ENCODE measurements at regions not wholly inside any gene's neighbourhood (a gene's known extent, or its start where the extent isn't known, plus 50 kb on each side); places are given as distances from the start of the nearest gene placed in this dataset.

- H3K27ac Mint-ChIP-seq: no peak overlapping the region
- no peaks in the 10 kb centered on the region for H3K4me1 Mint-ChIP-seq
- no peak overlapping the region for H3K4me3 Mint-ChIP-seq
- H3K9me3 Mint-ChIP-seq: peaks cover 2% of the 10 kb centered on the region
- DNase-seq: no peak
- H3K27me3 Mint-ChIP-seq: no peaks in the 10 kb centered on the region
- CTCF ChIA-PET: no interaction called here
- H3K36me3 Mint-ChIP-seq: no peaks in the 10 kb centered on the region
Measured at GRCh38 chr13:61777271-61777670, 361.6 kb upstream of the PCDH20 start.

GRCh38 chr13:61774903-61775302, 359.3 kb upstream of the PCDH20 start:
- CTCF ChIA-PET: no interaction called here
- Mint-ChIP-seq H3K36me3 (no peaks in the 10 kb centered on the region), H3K27me3 (no peaks in the 10 kb centered on the region), H3K4me3 (no peak overlapping the region), H3K27ac (no peak overlapping the region), H3K9me3 (peaks cover 2% of the 10 kb centered on the region), H3K4me1 (no peaks in the 10 kb centered on the region)
- no peak for DNase-seq

- CTCF ChIA-PET: no interaction called here
- H3K4me3 Mint-ChIP-seq: no peak overlapping the region
- no peaks in the 10 kb centered on the region for H3K4me1 Mint-ChIP-seq
- DNase-seq: no peak
- no peaks in the 10 kb centered on the region for H3K36me3 Mint-ChIP-seq
- H3K9me3 Mint-ChIP-seq: no peaks in the 10 kb centered on the region
- H3K27me3 Mint-ChIP-seq: no peaks in the 10 kb centered on the region
- no peak overlapping the region for H3K27ac Mint-ChIP-seq
Measured at GRCh38 chr13:61770681-61771080, 355.0 kb upstream of the PCDH20 start.

GRCh38 chr13:61768175-61768574, 352.5 kb upstream of the PCDH20 start:
- no peak for DNase-seq
- Mint-ChIP-seq H3K27ac (no peak overlapping the region), H3K9me3 (peaks cover 7% of the 10 kb centered on the region), H3K27me3 (no peaks in the 10 kb centered on the region), H3K4me1 (no peaks in the 10 kb centered on the region), H3K36me3 (no peaks in the 10 kb centered on the region), H3K4me3 (no peak overlapping the region)
- CTCF ChIA-PET: no interaction called here

GRCh38 chr13:61766667-61767058, 351.0 kb upstream of the PCDH20 start:
- H3K9me3 Mint-ChIP-seq: peaks cover 10% of the 10 kb centered on the region
- no peaks in the 10 kb centered on the region for H3K36me3 Mint-ChIP-seq
- no peaks in the 10 kb centered on the region for H3K27me3 Mint-ChIP-seq
- no peak overlapping the region for H3K4me3 Mint-ChIP-seq
- DNase-seq: no peak
- H3K4me1 Mint-ChIP-seq: no peaks in the 10 kb centered on the region
- CTCF ChIA-PET: no interaction called here
- H3K27ac Mint-ChIP-seq: no peak overlapping the region

- CTCF ChIA-PET: no interaction called here
- no peak overlapping the region for H3K27ac Mint-ChIP-seq
- H3K27me3 Mint-ChIP-seq: no peaks in the 10 kb centered on the region
- no peaks in the 10 kb centered on the region for H3K4me1 Mint-ChIP-seq
- peaks cover 10% of the 10 kb centered on the region for H3K9me3 Mint-ChIP-seq
- H3K36me3 Mint-ChIP-seq: no peaks in the 10 kb centered on the region
- no peak for DNase-seq
- H3K4me3 Mint-ChIP-seq: no peak overlapping the region
Measured at GRCh38 chr13:61765940-61766666, 350.5 kb upstream of the PCDH20 start.

- H3K36me3 Mint-ChIP-seq: no peaks in the 10 kb centered on the region
- DNase-seq: no peak
- no peak overlapping the region for H3K27ac Mint-ChIP-seq
- H3K27me3 Mint-ChIP-seq: no peaks in the 10 kb centered on the region
- H3K9me3 Mint-ChIP-seq: peaks cover 10% of the 10 kb centered on the region
- no peaks in the 10 kb centered on the region for H3K4me1 Mint-ChIP-seq
- CTCF ChIA-PET: no interaction called here
- H3K4me3 Mint-ChIP-seq: no peak overlapping the region
Measured at GRCh38 chr13:61765181-61765742, 349.6 kb upstream of the PCDH20 start.

GRCh38 chr13:61761690-61762089, 346.0 kb upstream of the PCDH20 start:
- Mint-ChIP-seq H3K4me1 (no peaks in the 10 kb centered on the region), H3K4me3 (no peak overlapping the region), H3K9me3 (peaks cover 10% of the 10 kb centered on the region), H3K36me3 (no peaks in the 10 kb centered on the region), H3K27me3 (no peaks in the 10 kb centered on the region), H3K27ac (no peak overlapping the region)
- CTCF ChIA-PET: no interaction called here
- no peak for DNase-seq

GRCh38 chr13:61760102-61760501, 344.5 kb upstream of the PCDH20 start:
- no peak overlapping the region for H3K27ac Mint-ChIP-seq
- no peaks in the 10 kb centered on the region for H3K27me3 Mint-ChIP-seq
- no peak for DNase-seq
- CTCF ChIA-PET: no interaction called here
- H3K9me3 Mint-ChIP-seq: peaks cover 20% of the 10 kb centered on the region
- no peaks in the 10 kb centered on the region for H3K36me3 Mint-ChIP-seq
- no peak overlapping the region for H3K4me3 Mint-ChIP-seq
- H3K4me1 Mint-ChIP-seq: no peaks in the 10 kb centered on the region

- no peak overlapping the region for H3K27ac Mint-ChIP-seq
- H3K27me3 Mint-ChIP-seq: no peaks in the 10 kb centered on the region
- no peaks in the 10 kb centered on the region for H3K4me1 Mint-ChIP-seq
- CTCF ChIA-PET: no interaction called here
- no peak for DNase-seq
- H3K4me3 Mint-ChIP-seq: no peak overlapping the region
- no peaks in the 10 kb centered on the region for H3K36me3 Mint-ChIP-seq
- H3K9me3 Mint-ChIP-seq: peaks cover 10% of the 10 kb centered on the region
Measured at GRCh38 chr13:61756031-61756430, 340.4 kb upstream of the PCDH20 start.

GRCh38 chr13:61751039-61751438, 335.4 kb upstream of the PCDH20 start:
- Mint-ChIP-seq H3K4me1 (no peaks in the 10 kb centered on the region), H3K4me3 (no peak overlapping the region), H3K9me3 (peaks cover 4% of the 10 kb centered on the region), H3K27ac (no peak overlapping the region), H3K27me3 (no peaks in the 10 kb centered on the region), H3K36me3 (no peaks in the 10 kb centered on the region)
- CTCF ChIA-PET: no interaction called here
- DNase-seq: no peak

GRCh38 chr13:61738236-61738750, 322.6 kb upstream of the PCDH20 start:
- Mint-ChIP-seq H3K36me3 (no peaks in the 10 kb centered on the region), H3K9me3 (peaks cover 4% of the 10 kb centered on the region), H3K27ac (no peak overlapping the region), H3K27me3 (no peaks in the 10 kb centered on the region), H3K4me3 (no peak overlapping the region), H3K4me1 (no peaks in the 10 kb centered on the region)
- DNase-seq: no peak
- CTCF ChIA-PET: no interaction called here

GRCh38 chr13:61734683-61735082, 319.0 kb upstream of the PCDH20 start:
- Mint-ChIP-seq H3K4me1 (no peaks in the 10 kb centered on the region), H3K9me3 (peaks cover under 1% of the 10 kb centered on the region), H3K27me3 (no peaks in the 10 kb centered on the region), H3K4me3 (no peak overlapping the region), H3K27ac (no peak overlapping the region), H3K36me3 (no peaks in the 10 kb centered on the region)
- DNase-seq: no peak
- CTCF ChIA-PET: no interaction called here

- Mint-ChIP-seq H3K9me3 (peaks cover 2% of the 10 kb centered on the region), H3K36me3 (no peaks in the 10 kb centered on the region), H3K4me1 (no peaks in the 10 kb centered on the region), H3K4me3 (no peak overlapping the region), H3K27me3 (no peaks in the 10 kb centered on the region), H3K27ac (no peak overlapping the region)
- CTCF ChIA-PET: no interaction called here
- DNase-seq: no peak
Measured at GRCh38 chr13:61728471-61728870, 312.8 kb upstream of the PCDH20 start.

GRCh38 chr13:61727767-61728166, 312.1 kb upstream of the PCDH20 start:
- no peaks in the 10 kb centered on the region for H3K4me1 Mint-ChIP-seq
- no peaks in the 10 kb centered on the region for H3K27me3 Mint-ChIP-seq
- CTCF ChIA-PET: no interaction called here
- no peak for DNase-seq
- no peak overlapping the region for H3K27ac Mint-ChIP-seq
- H3K4me3 Mint-ChIP-seq: no peak overlapping the region
- no peaks in the 10 kb centered on the region for H3K36me3 Mint-ChIP-seq
- peaks cover 2% of the 10 kb centered on the region for H3K9me3 Mint-ChIP-seq

All from activated naive CD4-positive, alpha-beta T cell treated with anti-CD3 and anti-CD28 coated beads, Interleukin-2, amount 10 ng/mL, durations not matched to agents 7 days and 5 days (primary cell).